ENCODE measurements at regions not wholly inside any gene's neighbourhood (a gene's known extent, or its start where the extent isn't known, plus 50 kb on each side); places are given as distances from the start of the nearest gene placed in this dataset.

GRCh38 chr16:22710326-22710725, 103.6 kb upstream of the HS3ST2 start:
- TF ChIP-seq CTCF (IDR thresholded peaks at IDR 0.05) (no peak), POLR2AphosphoS5 (IDR thresholded peaks at IDR 0.05) (no peak), POLR2A (IDR thresholded peaks at IDR 0.05) (no peak)

All from upper lobe of left lung (tissue), 4 donors.